DND-41 (cell line): ENCODE measurements at regions not wholly inside any gene's neighbourhood (a gene's known extent, or its start where the extent isn't known, plus 50 kb on each side); places are given as distances from the start of the nearest gene placed in this dataset.

ENCODE experiments used
- ATAC-seq: fragments of 200-7000 bp; cut with Tn5 transposase; 3 replicates; pipeline ENCODE4 v1.9.1; 2021; ENCODE audit warnings: low read depth; ENCODE audit not compliant: insufficient read depth
- DNase-seq: peaks from one replicate; pipeline ENCODE4 v3.0.0-alpha.2; 2020
- H2AFZ ChIP-seq: 2 replicates; pipeline ENCODE4 v1.6.0; 2012; ENCODE audit warnings: low read depth, low read length
- H3K27ac ChIP-seq: 2 replicates; pipeline ENCODE4 v1.5.1; 2012; ENCODE audit warnings: low read length, inconsistent platforms
- H3K27me3 ChIP-seq: fragments of 200-600 bp; sonication (generic); 2 replicates; pipeline ENCODE4 v1.6.0; 2012; ENCODE audit warnings: low read length, mild to moderate bottlenecking, inconsistent platforms; ENCODE audit not compliant: insufficient read depth, poor library complexity
- H3K36me3 ChIP-seq: 2 replicates; pipeline ENCODE4 v1.5.1; 2012; ENCODE audit warnings: low read length, inconsistent platforms; ENCODE audit not compliant: insufficient read depth
- H3K4me1 ChIP-seq: 2 replicates; pipeline ENCODE4 v1.5.1; 2012; ENCODE audit warnings: mild to moderate bottlenecking, low read length; ENCODE audit not compliant: insufficient read depth
- H3K4me2 ChIP-seq: 2 replicates; pipeline ENCODE4 v1.6.0; 2012; ENCODE audit warnings: mild to moderate bottlenecking, moderate library complexity, low read length, inconsistent platforms; ENCODE audit not compliant: insufficient read depth
- H3K4me3 ChIP-seq, 2 experiments: fragments of 200-600 bp in 1 of 2; shearing (Covaris generic) in 1 of 2; 2 replicates each; pipeline ENCODE4 v1.5.1; 2012 to 2016; ENCODE audit warnings: inconsistent platforms in 2 of 2, low read length in 2 of 2, mild to moderate bottlenecking in 2 of 2, low read depth in 1 of 2, moderate library complexity in 1 of 2
- H3K79me2 ChIP-seq: 2 replicates; pipeline ENCODE4 v1.6.0; 2012; ENCODE audit warnings: low read length, inconsistent platforms; ENCODE audit not compliant: insufficient read depth
- H3K9ac ChIP-seq: 2 replicates; pipeline ENCODE4 v1.6.0; 2012; ENCODE audit warnings: low read depth, mild to moderate bottlenecking, inconsistent platforms, low read length, moderate library complexity
- H3K9me3 ChIP-seq: 2 replicates; pipeline ENCODE4 v1.5.1; 2012; ENCODE audit warnings: low read length, moderate library complexity, mild to moderate bottlenecking, inconsistent platforms; ENCODE audit not compliant: insufficient read depth, severe bottlenecking
- H4K20me1 ChIP-seq: 2 replicates; pipeline ENCODE4 v1.6.0; 2012; ENCODE audit warnings: low read length; ENCODE audit not compliant: insufficient read depth
- CTCF ChIP-seq: IDR thresholded peaks from 2 replicates; pipeline ENCODE4 v1.5.1; 2012; ENCODE audit warnings: borderline replicate concordance, low read length, moderate library complexity, mild to moderate bottlenecking; ENCODE audit not compliant: poor library complexity, severe bottlenecking; ENCODE audit errors: extremely low read depth
- EZH2 ChIP-seq: IDR thresholded peaks from 3 replicates; pipeline ENCODE4 v1.6.1; 2012; ENCODE audit warnings: borderline replicate concordance, low read depth, mild to moderate bottlenecking, moderate library complexity, low read length, inconsistent platforms; ENCODE audit not compliant: severe bottlenecking

GRCh38 chr10:57846307-57847065, 421.2 kb downstream of the IPMK start:
- ATAC-seq (no peak), DNase-seq (no peak)
- H3K9me3 ChIP-seq = no peaks in the 10 kb centered on the region
- no peak overlapping the region for H3K4me3 ChIP-seq
- no peaks in the 10 kb centered on the region for H3K4me1 ChIP-seq
- no peak overlapping the region for H2AFZ ChIP-seq
- no peak overlapping the region for H3K9ac ChIP-seq
- H3K27me3 ChIP-seq = no peaks in the 10 kb centered on the region
- H3K36me3 ChIP-seq = no peaks in the 10 kb centered on the region
- H3K4me2 ChIP-seq = no peak overlapping the region
- H3K79me2 ChIP-seq = no peaks in the 10 kb centered on the region
- H4K20me1 ChIP-seq = no peaks in the 10 kb centered on the region
- TF ChIP-seq CTCF = no peak
- no peak for TF ChIP-seq EZH2
- no peak overlapping the region for H3K27ac ChIP-seq

GRCh38 chr10:57844387-57844998, 423.2 kb downstream of the IPMK start:
- TF ChIP-seq CTCF = no peak
- TF ChIP-seq EZH2 = no peak
- no peaks in the 10 kb centered on the region for H3K4me1 ChIP-seq
- H3K27me3 ChIP-seq = no peaks in the 10 kb centered on the region
- no peaks in the 10 kb centered on the region for H3K9me3 ChIP-seq
- no peak for DNase-seq
- no peak overlapping the region for H2AFZ ChIP-seq
- no peak overlapping the region for H3K9ac ChIP-seq
- H3K36me3 ChIP-seq = no peaks in the 10 kb centered on the region
- no peak overlapping the region for H3K4me3 ChIP-seq
- H3K27ac ChIP-seq = no peak overlapping the region
- H3K79me2 ChIP-seq = no peaks in the 10 kb centered on the region
- no peak for ATAC-seq
- no peaks in the 10 kb centered on the region for H4K20me1 ChIP-seq
- H3K4me2 ChIP-seq = no peak overlapping the region

- no peak for DNase-seq
- Histone ChIP-seq H3K4me1 (no peaks in the 10 kb centered on the region), H4K20me1 (no peaks in the 10 kb centered on the region), H3K27ac (no peak overlapping the region), H3K27me3 (no peaks in the 10 kb centered on the region), H2AFZ (no peak overlapping the region), H3K36me3 (no peaks in the 10 kb centered on the region), H3K9ac (no peak overlapping the region), H3K4me3 (no peak overlapping the region), H3K9me3 (no peaks in the 10 kb centered on the region), H3K4me2 (no peak overlapping the region), H3K79me2 (no peaks in the 10 kb centered on the region)
- TF ChIP-seq EZH2 (no peak), CTCF (no peak)
- no peak for ATAC-seq
These were observed 436.7 kb downstream of the IPMK start for GRCh38 chr10:57830877-57831560.
